HEK293 (cell line): ENCODE measurements at regions not wholly inside any gene's neighbourhood (a gene's known extent, or its start where the extent isn't known, plus 50 kb on each side); places are given as distances from the start of the nearest gene placed in this dataset.
"Not testable (repeated sequence)": the region's sequence is repeated elsewhere in the genome, so short reads cannot be mapped to it uniquely, and the experiment has no call there.

Experiments used
- CTCF ChIA-PET: fragments of 350-600 bp; formaldehyde crosslinking; extraction: SDS; loops from one replicate; lab custom pipeline; 2021; ENCODE audit warnings: antibody characterized with exemption; lab: Yijun Ruan, JAX
- POLR2A ChIA-PET: fragments of 300-600 bp; formaldehyde crosslinking; extraction: SDS; loops from one replicate; lab custom pipeline; 2020; ENCODE audit warnings: antibody characterized with exemption, inconsistent platforms; lab: Yijun Ruan, JAX
- H3K27ac ChIP-seq: fragments of 200-500 bp; sonication (Bioruptor generic); 2 replicates; pipeline ENCODE4 v1.5.1; 2014; ENCODE audit warnings: low read depth, low read length, control low read depth, inconsistent platforms; ENCODE audit errors: extremely low read depth
- H3K36me3 ChIP-seq, 2 experiments: fragments of 200-500 bp in 1 of 2; sonication (Bioruptor generic) in 1 of 2; 1 replicate in 1 of 2; 2 replicates in 1 of 2; pipeline ENCODE4 v1.5.1; 2014 to 2017; ENCODE audit warnings: inconsistent platforms in 2 of 2, low read length in 2 of 2; ENCODE audit not compliant: control insufficient read depth in 2 of 2, insufficient read depth in 1 of 2
- H3K4me1 ChIP-seq: fragments of 200-500 bp; sonication (Bioruptor generic); 2 replicates; pipeline ENCODE4 v1.5.1; 2014; ENCODE audit warnings: mild to moderate bottlenecking, low read length, inconsistent platforms; ENCODE audit not compliant: control insufficient read depth, insufficient read depth
- H3K4me3 ChIP-seq: 2 replicates; pipeline ENCODE4 v1.5.1; 2011; ENCODE audit warnings: low read depth, mild to moderate bottlenecking, control low read depth, low read length, moderate library complexity
- H3K9me3 ChIP-seq: fragments of 200-500 bp; sonication (Bioruptor generic); 2 replicates; pipeline ENCODE4 v1.5.1; 2014; ENCODE audit warnings: low read depth, low read length, inconsistent platforms; ENCODE audit not compliant: control insufficient read depth, insufficient read depth
- ZNF449 ChIP-seq: fragments of 450-650 bp; formaldehyde crosslinking; IDR thresholded peaks from 2 replicates; pipeline ENCODE4 v1.5.1; 2017; ENCODE audit warnings: missing biosample characterization, mild to moderate bottlenecking, missing genetic modification characterization, moderate library complexity

- CTCF ChIA-PET, H3K4me3 ChIP-seq, H3K36me3 ChIP-seq, H3K9me3 ChIP-seq, H3K27ac ChIP-seq, POLR2A ChIA-PET, H3K4me1 ChIP-seq: not testable (repeated sequence)
Measured at GRCh38 chr14:19344261-19344660, 89.9 kb downstream of the POTEG start.

- H3K9me3 ChIP-seq, H3K36me3 ChIP-seq, POLR2A ChIA-PET, H3K4me3 ChIP-seq, H3K4me1 ChIP-seq, H3K27ac ChIP-seq, CTCF ChIA-PET: not testable (repeated sequence)
Measured at GRCh38 chr14:19344689-19345088, 89.5 kb downstream of the POTEG start.

GRCh38 chr14:19345298-19345911 is 88.7 kb downstream of the POTEG start:
- 0 out of 2 replicates have a peak, but pooled peaks have one; percentile 41 for TF ChIP-seq ZNF449 (tag by site-specific recombination)
- H3K4me3 ChIP-seq, H3K9me3 ChIP-seq, H3K4me1 ChIP-seq, H3K36me3 ChIP-seq, CTCF ChIA-PET, POLR2A ChIA-PET, H3K27ac ChIP-seq: not testable (repeated sequence)

- CTCF ChIA-PET, POLR2A ChIA-PET, H3K9me3 ChIP-seq, H3K4me1 ChIP-seq, H3K4me3 ChIP-seq, H3K27ac ChIP-seq, H3K36me3 ChIP-seq: not testable (repeated sequence)
Measured at GRCh38 chr14:19346074-19346480, 88.1 kb downstream of the POTEG start.

- H3K4me3 ChIP-seq, H3K4me1 ChIP-seq, POLR2A ChIA-PET, H3K9me3 ChIP-seq, H3K27ac ChIP-seq, CTCF ChIA-PET, H3K36me3 ChIP-seq: not testable (repeated sequence)
Measured at GRCh38 chr14:19346636-19347035, 87.5 kb downstream of the POTEG start.

- CTCF ChIA-PET, H3K9me3 ChIP-seq, H3K36me3 ChIP-seq, H3K4me3 ChIP-seq, H3K27ac ChIP-seq, H3K4me1 ChIP-seq, POLR2A ChIA-PET: not testable (repeated sequence)
Measured at GRCh38 chr14:19347112-19347511, 87.0 kb downstream of the POTEG start.
